ENCODE measurements at regions not wholly inside any gene's neighbourhood (a gene's known extent, or its start where the extent isn't known, plus 50 kb on each side); places are given as distances from the start of the nearest gene placed in this dataset.

- no peak for TF ChIP-seq REST (IDR thresholded peaks at IDR 0.05; ENCODE audit: low read depth)
- no peak for TF ChIP-seq CTCF (IDR thresholded peaks at IDR 0.05 in 2 of 3, conservative IDR thresholded peaks at IDR 0.05 in 1 of 3; ENCODE audit: borderline replicate concordance in 1 of 3, insufficient read depth in 1 of 3, low read depth in 2 of 3, low read length in 2 of 3)
- no peak for TF ChIP-seq POLR2AphosphoS5 (IDR thresholded peaks at IDR 0.05; ENCODE audit: low read depth, low read length)
- no peak for TF ChIP-seq TCF7L2 (IDR thresholded peaks at IDR 0.05; ENCODE audit: borderline replicate concordance, extremely low read depth, insufficient read depth, insufficient read length)
- no peak for TF ChIP-seq POLR2A (IDR thresholded peaks at IDR 0.05; ENCODE audit: borderline replicate concordance, extremely low read depth, insufficient read depth, insufficient read length)
- TF ChIP-seq ELF1 (IDR thresholded peaks at IDR 0.05; ENCODE audit: borderline replicate concordance, low read depth), result no peak
- no peak for TF ChIP-seq JUND (IDR thresholded peaks at IDR 0.05)
- TF ChIP-seq YY1 (IDR thresholded peaks at IDR 0.05; ENCODE audit: extremely low read depth, insufficient replicate concordance, low read depth, low read length), result no peak
- TF ChIP-seq EZH2 (IDR thresholded peaks at IDR 0.05), result no peak
- no peak for TF ChIP-seq FOSL1 (IDR thresholded peaks at IDR 0.05; ENCODE audit: low read depth)
Measured at GRCh38 chr2:126784045-126784444, 114.6 kb upstream of the TEX51 start.
